HG03135 (cell line): ENCODE measurements at regions not wholly inside any gene's neighbourhood (a gene's known extent, or its start where the extent isn't known, plus 50 kb on each side); places are given as distances from the start of the nearest gene placed in this dataset.

ENCODE experiments used
- ATAC-seq: cut with Tn5 transposase; IDR thresholded peaks from one replicate; pipeline ENCODE4 v1.9.1; 2021; ENCODE audit warnings: mild to moderate bottlenecking, moderate library complexity; ENCODE audit not compliant: unreplicated experiment

DNA sequence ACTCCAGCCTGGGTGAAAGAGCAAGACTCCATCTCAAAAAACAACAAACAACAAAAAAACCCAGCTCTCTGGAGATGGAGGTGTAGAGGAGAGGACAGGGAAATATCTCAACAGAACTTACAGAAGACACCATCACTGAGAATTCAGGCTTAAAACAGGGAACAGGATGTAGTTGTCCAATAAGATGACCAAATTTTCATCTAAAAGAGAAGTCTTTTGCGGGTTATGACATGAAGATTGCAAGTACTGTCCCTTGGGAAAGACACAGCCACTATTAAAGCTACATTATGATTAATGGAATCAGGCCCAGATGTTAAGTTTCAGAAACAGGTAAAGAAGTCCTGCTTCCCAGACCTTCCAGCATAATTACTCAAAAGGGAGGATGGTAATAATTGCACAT, 235.2 kb upstream of the NRP1 start:
- no peak for ATAC-seq

DNA sequence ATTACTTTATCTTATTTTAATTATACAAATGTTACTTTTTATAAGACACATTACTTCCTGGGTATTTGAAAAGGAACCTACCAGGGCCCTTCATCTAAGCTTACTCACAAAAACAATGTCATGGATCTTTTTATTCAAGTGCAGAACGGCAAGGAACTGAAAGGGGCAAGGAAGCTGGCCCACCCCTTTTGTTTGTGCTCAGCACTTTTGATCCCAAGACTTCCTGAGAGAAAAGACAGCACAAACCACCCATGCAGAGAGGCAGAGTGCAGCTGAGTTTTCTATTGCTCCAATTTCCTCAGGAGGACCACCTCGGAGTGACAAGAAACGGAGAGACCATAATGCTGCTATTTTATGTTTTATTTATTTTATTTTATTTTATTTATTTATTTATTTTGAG, 232.0 kb upstream of the NRP1 start:
- no peak for ATAC-seq

DNA sequence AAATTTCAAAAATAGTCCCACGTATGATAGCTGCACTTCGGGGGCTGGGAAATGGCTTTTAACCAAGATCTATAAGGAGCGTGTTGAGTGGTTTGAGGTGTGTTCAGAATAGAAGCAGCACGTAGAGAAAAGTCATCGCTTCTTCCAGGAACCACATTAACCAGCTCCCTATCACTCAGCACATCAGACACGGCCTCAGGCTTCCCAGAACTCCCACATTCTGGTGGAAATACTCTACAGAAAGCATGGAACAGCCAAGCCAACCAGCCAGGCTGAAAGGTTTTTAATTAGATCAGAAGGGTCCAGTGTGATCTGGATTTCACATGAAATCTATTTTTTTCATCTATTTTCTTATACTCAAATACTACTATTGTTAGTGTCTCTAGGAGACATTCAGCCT, 231.5 kb upstream of the NRP1 start:
- ATAC-seq: no peak

DNA sequence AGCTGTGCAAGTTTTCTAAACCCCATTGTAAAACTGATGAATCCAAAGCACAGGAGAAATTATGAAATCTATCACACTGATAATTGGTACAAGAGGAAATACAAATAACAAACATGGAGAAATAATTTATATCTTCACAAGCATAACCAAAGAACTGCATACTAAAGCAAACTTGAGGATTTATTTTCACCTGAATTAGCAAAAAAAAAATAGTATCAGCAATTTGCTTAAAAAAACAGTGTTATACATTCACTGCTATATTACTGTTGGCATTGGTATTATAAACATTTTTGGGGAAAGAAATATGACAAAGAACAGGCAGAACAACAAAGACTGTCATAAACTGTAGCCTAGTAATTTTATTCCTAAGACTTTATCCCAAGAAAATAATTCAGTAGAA, 230.8 kb upstream of the NRP1 start:
- no peak for ATAC-seq

DNA sequence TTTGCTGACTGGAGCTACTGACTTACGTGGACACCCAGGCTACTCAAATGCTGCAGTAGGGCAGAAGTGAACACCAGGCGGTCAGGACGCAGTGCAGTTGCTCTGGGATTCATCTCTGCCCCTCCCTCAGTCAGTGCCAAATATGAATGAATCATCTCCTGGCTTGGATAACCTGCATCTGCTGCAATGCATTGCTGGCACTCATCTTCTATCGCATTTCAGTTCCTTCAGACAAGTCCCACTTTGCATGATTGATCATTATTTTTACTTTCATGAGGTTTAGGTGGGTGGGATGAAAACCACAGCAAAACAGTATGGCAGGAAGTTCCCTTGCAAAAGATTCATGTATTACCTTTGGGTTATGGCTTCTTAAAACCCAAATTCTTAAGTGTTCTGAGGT, 224.6 kb upstream of the NRP1 start:
- no peak for ATAC-seq

DNA sequence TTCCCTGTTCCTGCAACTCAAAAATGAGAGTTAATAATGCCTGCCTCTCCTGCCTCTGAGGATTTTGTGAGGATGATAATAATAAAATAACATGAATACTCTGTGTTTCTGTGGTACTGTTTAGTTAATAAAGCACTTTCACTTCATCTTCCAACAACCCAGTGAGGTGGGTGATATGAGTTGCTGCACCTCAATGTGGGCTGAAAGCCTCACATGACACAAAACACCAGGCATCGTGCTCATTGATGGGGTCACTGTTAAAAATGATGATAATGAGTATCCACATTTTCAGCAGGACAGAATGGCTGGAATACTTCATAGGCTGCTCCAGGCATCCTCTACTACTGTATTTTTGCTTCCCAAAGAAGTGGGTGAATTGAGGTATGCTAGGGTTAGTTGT, 222.8 kb upstream of the NRP1 start:
- no peak for ATAC-seq

DNA sequence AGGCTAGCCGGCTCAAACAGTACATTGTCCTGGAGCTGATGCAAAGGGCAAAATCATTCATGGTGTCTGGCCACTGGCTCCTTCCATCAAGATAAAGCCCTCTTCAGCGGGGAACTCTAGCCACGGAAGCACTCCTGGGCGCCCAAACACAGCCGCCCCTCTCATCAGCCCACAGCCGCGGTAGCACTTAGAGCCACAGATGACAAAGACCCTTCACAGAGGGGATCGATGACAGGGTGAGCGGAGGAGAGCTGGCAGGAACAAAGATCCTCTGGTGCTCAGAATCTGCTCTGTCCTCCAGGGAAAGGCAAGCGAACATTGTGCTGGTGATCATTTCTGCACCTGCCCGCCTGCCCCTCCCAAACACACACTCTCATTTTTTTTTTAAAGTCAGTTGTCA, 222.2 kb upstream of the NRP1 start:
- ATAC-seq: no peak

DNA sequence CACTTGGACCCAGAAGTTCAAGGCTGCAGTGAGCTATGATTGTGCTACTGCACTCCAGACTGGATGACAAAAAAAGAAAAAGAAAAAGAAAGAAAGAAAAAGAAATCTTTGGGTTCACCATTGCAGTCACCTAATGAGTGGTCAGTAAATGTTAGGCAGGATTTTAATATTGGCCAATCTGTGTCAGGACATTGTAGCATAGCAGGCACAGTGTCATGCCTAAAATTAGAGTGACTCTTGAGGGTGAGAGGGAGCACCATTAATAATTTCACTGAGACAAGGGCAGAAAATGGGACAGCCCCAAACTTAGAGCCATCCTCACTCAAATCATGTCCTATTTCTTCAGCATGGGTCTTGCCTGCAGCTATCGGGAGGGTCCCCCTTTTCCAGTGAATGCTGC, 221.6 kb upstream of the NRP1 start:
- no peak for ATAC-seq

DNA sequence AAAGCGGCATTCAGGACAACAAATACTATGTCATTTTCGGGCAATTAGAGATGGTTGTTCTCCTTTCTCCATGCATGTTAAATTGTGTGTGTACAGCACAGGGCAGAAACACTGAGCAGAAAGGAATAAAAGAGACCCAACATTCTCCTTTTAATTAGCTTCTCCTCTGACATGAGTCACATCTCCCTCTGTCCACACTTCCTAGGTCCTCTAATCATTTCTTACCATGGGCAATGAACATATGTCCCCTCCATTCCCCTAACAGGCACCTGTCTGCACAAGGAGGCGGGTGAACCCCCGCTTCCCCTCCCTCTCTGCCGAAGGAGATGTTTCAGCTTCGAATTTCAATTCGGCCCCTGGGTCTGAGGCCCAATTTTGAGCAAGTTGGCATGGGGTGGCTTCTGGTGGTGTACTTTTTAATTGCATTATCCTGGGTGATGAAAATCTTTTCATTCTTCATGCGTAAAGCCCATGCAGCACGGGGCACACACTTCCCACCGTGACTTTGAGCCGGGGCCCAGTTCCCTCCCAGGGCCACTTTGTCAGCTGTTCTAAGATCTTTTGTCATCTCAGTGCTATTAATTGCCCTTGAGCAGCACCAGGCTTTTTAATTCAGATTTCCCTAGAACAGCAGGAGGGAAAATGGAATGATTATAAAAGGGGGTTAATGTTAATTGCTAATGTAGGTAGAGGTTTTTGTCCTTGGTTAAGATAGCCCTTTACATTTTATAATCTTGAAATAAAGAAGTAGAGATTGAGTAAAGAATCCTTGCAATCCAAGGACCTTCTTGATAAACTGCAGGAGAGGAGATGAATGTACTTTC, 219.5 kb upstream of the NRP1 start:
- ATAC-seq: no peak

DNA sequence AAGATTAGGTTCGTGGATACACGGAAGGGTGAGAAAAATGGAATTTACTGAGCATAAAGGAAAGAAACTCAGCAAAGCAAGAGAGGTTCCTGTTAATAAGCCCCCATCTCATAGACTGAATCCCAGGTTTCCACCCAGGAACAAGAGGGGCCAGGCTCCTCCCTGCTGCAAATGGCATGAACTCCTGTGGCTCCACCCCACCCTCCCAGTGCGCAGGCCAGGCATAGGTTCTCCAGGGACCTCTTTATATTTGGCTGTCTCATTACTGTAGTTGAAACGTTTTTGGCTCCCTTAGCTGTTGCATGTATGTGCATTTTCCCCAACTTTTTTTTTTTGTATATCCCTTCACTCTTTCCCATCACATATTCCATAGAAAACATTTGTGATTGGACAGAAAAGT, 217.8 kb upstream of the NRP1 start:
- ATAC-seq: no peak

DNA sequence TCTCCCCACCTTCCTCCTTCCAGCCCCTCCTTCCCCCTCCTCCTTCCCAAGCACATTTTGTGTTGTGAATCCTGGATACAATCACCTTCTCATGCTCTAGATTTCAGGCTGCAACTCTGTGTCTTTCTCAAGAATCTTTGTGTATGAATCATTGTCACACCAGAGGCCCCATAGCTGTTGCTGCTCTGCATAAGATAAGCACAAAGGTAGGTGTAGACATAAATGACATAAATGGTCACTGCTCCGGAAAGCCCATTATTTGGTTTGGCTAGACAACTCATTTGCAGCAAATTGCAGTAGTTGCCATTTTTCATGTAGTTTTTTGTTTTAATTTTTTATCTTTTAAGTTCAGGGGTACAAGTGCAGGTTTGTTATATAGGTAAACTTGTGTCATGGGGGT, 216.3 kb upstream of the NRP1 start:
- ATAC-seq: no peak

DNA sequence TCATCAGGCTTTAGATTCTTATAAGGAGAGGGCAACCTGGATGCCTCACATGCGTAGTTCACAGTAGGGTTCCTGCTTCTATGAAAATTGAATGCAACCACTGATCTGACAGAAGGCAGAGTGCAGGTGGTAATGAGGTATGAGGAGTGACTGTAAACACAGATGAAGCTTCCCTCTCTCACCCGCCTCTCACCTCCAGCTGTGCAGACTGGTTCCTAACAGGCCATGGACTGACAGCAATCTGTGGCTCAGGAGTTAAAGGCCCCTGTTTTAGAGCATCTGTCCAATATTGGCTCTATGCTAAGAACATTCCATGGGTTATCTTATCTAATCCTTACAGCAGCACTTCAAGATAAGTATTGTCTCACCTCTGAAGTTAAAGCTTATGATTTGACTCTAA, 213.5 kb upstream of the NRP1 start:
- no peak for ATAC-seq

DNA sequence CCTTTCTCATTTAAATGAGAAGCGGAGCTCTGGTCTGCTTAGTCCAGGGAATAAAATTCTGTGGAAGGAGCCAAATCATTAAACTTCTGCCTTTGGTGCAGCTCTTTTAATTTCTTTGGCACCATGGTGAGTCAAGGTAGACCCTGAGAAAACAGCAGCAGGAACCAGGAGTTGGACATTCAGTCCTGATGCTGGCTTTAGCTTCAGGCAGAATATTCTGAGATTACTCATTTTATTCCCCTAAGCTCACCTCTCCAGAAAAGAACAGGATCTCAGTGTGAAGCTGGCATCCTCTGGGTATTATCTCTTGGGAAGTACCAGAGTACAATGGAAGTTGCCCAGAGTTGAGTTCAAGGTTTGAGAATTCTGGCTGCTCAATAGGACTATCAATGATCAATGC, 211.6 kb upstream of the NRP1 start:
- no peak for ATAC-seq

DNA sequence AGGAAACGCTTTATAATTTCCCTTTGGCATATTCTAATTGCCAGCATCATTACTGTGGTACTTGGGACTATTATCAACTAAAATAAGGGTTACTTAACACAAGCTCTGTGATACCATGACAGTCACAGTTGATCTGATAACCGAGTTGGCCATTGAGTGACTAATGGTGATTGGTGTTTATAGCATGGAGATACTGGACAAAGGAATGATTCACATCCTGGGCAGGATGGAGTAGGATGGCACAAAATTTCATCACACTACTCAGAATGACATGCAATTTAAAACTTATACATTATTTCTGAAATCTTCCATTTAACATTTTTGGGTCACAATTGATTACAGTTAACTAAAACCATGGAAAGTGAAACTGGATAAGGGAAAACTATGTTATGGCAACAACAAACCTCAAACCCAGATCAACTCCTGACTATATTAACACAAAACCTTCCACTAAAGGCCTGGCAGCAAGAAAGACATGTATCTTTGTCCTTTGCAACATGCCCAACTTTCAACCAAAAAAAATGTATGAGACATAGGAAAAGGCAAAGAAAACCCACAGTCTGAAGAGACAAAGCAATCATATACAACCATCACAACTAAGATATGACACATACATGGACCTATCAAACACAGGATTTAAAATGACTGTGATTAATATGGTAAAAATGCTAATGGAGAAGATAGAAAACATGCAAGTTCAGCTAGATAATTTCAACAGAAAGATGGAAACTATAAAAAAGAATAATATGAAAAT, 208.5 kb upstream of the NRP1 start:
- no peak for ATAC-seq

DNA sequence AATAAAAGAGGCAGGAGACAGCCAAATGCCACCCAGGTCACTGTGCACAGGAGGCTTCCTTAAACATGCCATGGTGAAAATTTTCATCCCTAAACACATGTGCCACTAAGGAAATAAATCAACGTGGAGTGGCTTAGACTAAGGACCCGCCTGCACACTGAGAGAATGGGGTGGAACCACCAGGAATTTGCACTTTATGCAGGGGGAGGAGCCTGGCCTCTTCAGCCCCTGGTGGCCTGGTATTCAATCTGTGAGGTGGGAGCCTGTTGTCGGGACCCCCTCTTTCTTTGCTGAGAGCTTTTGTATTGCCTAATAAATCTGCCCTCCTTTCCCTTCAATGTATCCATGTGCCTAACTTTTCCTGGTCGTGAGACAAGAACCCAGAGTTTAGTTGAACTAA, 204.6 kb upstream of the NRP1 start:
- no peak for ATAC-seq

DNA sequence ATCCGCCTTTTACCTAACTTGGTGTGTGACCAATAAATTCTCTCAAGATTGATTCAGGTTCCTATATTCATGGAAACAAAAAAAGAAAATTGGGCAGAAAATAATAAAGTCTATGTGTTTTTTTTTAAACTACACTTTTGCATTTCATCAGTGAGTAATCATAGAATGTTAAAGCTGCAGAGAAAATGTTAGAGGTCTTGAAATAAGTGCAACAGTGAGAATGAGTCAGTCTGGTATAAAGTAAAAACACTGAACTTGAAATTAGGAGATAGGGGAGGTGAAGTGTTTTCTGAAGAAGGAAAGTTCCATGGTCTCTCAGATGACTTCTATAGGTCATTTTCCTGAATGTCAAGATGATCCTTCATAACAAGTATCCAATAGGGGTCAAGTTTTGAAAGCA, 202.6 kb upstream of the NRP1 start:
- ATAC-seq: no peak

DNA sequence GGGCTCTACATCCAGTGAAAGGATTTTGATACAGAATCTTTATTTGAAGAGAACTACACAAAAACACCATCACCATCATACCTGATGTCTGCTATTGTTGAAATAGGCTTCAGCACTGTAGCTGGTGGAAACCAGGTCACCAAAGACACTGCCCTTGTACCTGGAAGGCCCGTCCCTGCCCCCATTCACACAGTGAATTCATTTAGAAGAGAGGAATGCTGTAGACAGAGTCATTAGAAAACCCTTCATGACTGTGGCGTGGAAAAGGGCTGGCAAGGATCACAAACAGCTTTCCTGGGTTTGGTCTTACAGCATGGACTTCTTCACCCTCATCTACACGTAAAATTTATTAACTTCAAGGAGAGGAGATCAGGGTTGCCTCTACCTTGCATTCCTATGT, 202.0 kb upstream of the NRP1 start:
- ATAC-seq: no peak

DNA sequence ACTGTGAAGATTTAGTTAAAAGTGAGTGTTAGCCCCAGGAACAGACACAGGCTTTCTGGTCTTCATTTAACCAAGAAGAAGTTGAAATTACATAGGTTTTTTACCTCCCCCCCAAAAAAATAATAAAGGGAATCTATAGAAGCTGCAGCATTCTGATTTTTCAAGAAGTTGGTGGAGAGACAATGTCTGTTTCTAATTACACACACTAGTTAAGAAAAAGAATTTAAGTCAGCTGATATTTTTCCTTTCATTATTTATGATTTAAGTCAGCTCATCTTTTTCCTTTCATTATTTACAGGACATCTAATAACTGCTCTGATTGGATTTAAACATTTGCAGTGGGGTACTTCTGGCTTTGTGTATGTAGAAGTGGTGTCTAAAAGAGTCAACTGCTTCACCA, 201.4 kb upstream of the NRP1 start:
- no peak for ATAC-seq

DNA sequence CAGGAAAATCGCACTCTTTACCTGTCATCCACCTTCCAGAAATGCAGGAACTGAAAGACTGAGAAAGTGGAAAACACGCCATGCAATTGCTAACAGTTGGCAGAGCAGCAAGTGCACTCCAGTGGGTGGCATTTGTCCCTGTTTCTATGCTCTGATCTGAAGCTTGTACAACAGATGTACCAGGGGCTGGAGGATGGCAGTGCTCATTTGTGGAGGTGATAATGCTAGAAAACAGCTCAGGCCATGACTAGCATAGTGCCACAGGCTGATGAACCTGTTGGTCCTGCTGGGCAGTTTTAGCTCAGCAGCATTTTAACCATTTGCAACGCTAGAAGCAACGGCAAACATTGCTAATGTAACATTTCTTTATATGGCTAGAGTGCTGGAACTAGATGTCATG, 199.9 kb upstream of the NRP1 start:
- ATAC-seq: no peak

DNA sequence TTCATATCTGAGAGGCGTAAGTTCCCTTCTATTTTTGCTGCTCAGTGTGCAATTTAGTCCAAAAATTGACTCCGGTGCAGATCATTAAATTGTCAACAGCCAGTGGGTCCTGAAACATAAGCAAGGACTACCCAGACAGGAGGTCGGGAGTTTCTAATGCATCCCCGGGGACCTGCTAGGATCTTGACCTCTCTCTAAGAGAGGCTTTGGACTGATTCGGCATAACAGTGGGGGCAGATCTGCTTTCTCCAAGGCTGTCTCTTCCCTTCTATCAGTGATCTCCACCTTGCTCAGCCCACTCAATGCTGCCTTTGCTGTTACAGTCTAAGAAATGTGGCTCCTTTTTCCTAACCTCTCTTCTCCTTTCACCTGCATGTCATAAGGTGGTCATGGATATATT, 199.1 kb upstream of the NRP1 start:
- no peak for ATAC-seq

DNA sequence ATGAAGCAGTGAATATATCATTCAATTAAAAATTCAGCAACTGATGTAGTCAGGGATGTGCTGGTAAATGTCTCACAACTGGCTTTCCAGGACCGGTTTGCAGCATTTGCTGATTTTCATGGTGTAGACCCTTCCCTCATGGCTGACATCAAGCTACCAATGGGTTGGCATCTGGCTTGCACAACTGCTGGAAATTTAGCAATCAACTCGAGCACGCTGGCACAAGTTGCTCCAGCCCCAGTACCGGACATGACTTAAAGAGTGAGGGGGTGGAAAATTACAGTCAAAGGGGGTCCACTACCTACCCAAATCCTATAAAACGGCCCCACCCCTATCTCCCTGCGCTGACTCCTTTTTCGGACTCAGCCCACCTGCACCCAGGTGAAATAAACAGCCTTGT, 198.4 kb upstream of the NRP1 start:
- ATAC-seq: no peak

DNA sequence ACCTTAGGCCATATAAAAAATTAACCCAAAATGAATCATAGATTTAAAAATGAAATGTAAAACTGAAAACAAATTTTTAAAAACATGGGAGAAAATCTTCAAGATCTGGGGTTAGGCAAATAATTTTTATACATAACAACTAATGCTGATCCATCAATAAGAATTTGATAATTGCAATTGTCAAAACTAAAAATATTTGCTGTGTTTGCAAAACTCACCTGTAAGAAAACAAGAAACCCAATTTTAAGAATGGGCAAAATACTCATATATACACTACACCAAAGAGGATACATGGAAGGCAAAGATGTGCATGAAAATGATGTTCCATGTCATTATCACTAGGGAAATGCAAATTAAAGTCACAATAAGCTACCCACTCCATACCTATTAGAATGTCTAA, 194.8 kb upstream of the NRP1 start:
- ATAC-seq: no peak

DNA sequence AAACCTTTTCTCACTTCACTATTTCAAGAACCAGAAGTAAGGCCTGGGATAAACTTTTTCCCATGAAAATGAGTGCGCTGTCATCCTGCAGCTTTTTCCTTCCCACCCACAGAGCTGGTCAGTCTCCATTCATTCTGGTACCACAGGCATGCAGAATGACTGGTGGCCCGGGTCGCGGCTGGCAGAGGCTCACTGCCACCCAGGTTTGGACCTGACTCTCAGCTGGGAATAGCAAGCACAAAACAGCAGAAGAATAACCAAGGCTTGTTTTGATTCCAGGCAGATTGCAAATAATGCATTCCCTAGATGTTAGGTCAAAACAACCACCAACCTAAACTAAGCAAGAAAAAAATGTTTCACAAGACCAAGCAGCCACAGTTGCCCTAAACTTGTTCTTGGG, 190.5 kb upstream of the NRP1 start:
- no peak for ATAC-seq
